ENCODE measurements at regions not wholly inside any gene's neighbourhood (a gene's known extent, or its start where the extent isn't known, plus 50 kb on each side); places are given as distances from the start of the nearest gene placed in this dataset.

DNA sequence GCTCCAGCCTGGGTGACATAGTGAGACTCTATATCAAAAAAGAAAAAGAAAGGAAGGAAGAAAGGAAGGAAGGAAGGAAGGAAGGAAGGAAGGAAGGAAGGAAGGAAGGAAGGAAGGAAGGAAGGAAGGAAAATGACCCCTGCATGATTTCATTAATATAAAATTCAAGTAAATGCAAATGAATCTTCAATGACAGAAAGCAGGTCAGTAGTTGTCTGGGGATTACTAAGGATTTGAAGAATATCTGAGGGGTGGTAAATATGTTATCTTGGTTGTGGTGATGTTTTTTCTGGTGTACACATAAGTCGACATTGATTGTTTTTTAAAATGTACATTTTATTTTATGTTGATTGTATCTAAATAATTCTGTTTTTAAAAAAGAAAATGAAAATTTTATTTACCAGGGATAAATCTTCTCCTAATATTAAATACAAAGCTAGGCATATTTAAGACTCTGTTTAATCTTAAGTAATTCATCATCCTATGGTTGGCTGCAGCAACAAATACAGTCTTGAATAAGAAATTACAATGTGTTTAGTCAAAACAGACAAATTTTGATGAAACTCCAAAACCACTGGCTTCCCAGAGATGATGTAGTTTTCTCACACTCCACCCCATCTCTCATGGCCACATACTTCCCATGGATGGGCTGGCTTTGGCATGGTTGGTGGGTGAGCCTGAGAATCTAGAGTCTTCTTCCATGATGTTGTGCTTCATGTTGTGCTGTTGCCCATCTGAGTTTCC lies 314.7 kb upstream of the REG3G start:
- Histone ChIP-seq H3K27me3 (no peaks in the 10 kb centered on the region), H3K27ac (no peak overlapping the region), H3K4me3 (no peak overlapping the region), H3K36me3 (no peaks in the 10 kb centered on the region), H3K9me3 (peaks cover 0 to 3% of the 10 kb centered on the region in 2 donors), H3K4me1 (no peaks in the 10 kb centered on the region)
- DNase-seq (ENCODE audit: low spot score) = no peak
- TF ChIP-seq, protein P1, sequence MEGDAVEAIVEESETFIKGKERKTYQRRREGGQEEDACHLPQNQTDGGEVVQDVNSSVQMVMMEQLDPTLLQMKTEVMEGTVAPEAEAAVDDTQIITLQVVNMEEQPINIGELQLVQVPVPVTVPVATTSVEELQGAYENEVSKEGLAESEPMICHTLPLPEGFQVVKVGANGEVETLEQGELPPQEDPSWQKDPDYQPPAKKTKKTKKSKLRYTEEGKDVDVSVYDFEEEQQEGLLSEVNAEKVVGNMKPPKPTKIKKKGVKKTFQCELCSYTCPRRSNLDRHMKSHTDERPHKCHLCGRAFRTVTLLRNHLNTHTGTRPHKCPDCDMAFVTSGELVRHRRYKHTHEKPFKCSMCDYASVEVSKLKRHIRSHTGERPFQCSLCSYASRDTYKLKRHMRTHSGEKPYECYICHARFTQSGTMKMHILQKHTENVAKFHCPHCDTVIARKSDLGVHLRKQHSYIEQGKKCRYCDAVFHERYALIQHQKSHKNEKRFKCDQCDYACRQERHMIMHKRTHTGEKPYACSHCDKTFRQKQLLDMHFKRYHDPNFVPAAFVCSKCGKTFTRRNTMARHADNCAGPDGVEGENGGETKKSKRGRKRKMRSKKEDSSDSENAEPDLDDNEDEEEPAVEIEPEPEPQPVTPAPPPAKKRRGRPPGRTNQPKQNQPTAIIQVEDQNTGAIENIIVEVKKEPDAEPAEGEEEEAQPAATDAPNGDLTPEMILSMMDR (IDR thresholded peaks at IDR 0.05) = no peak

DNA sequence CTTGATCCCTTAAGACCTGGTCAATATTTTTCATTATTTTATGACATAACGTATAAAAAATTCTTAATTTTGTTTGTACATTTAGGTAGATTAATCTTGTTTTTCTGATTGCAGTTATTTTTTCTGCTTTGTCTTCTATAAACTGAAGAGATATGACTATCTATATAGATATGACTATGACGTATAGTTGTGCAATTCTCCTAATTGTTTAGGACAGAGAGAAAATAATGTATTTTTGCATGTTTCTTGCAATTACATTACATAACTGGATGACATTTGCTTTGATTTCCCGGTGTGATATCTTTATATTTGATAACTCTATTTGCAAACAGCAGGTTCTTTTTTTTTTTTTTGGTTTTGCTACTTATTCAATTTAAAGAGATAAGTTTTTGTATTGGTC lies 310.2 kb upstream of the REG3G start:
- H3K27me3 ChIP-seq = no peaks in the 10 kb centered on the region

DNA sequence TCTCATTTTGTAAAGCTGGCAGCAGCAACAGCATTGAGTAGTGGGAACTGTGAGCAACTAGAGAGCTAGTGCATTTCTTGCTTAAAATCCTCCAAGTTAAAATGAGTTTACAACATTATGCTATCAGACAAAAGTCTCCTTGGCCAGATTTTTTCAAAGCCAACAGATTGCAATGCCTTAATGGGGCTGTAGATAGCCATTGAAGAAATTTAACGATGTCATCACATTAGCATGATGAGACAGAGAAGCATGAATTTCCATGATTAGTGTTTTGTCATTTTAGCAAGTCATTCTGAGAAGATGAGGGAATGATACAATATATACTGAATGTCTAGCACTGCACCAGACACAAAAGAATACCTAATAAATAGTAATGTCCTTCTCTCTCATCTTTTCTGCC lies 307.5 kb upstream of the REG3G start:
- DNase-seq (ENCODE audit: low spot score) = no peak
- Histone ChIP-seq H3K4me1 (no peaks in the 10 kb centered on the region), H3K9me3 (peaks cover 0 to 3% of the 10 kb centered on the region in 2 donors), H3K4me3 (no peak overlapping the region), H3K27me3 (no peaks in the 10 kb centered on the region), H3K36me3 (no peaks in the 10 kb centered on the region), H3K27ac (no peak overlapping the region)
- TF ChIP-seq, protein P1 (IDR thresholded peaks at IDR 0.05) = no peak

More for the DNA sequence above, 310.2 kb upstream of the REG3G start:
- no peak for DNase-seq (ENCODE audit: low spot score)
- Histone ChIP-seq H3K27ac (no peak overlapping the region), H3K4me1 (no peaks in the 10 kb centered on the region), H3K36me3 (no peaks in the 10 kb centered on the region), H3K9me3 (peaks cover 0 to 3% of the 10 kb centered on the region in 2 donors), H3K4me3 (no peak overlapping the region)
- TF ChIP-seq, protein P1 (IDR thresholded peaks at IDR 0.05) = no peak

DNA sequence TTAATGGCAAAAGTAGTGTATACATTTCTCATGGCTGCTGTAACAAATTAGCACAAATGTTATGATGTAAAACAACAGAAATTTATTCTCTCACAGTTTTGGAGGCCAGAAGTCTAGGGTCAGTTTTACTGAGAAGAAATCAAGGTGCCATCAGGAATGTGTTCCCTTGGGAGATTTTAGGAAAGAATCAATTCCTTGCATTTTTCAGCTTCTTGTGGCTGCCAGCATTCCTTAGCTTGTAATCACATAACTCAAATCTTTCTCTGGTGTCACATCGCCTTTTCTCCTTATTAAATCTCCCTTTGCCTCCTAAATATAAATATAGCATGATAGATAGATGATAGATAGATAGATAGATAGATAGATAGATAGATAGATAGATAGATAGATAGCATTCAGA lies 307.0 kb upstream of the REG3G start:
- no peak overlapping the region for H3K27ac ChIP-seq
- no peak for DNase-seq (ENCODE audit: low spot score)
- no peak overlapping the region for H3K4me3 ChIP-seq
- H3K9me3 ChIP-seq = peaks cover 0 to 3% of the 10 kb centered on the region in 2 donors
- TF ChIP-seq, protein P1 (IDR thresholded peaks at IDR 0.05) = no peak
- no peaks in the 10 kb centered on the region for H3K4me1 ChIP-seq
- H3K36me3 ChIP-seq = no peaks in the 10 kb centered on the region
- no peaks in the 10 kb centered on the region for H3K27me3 ChIP-seq

DNA sequence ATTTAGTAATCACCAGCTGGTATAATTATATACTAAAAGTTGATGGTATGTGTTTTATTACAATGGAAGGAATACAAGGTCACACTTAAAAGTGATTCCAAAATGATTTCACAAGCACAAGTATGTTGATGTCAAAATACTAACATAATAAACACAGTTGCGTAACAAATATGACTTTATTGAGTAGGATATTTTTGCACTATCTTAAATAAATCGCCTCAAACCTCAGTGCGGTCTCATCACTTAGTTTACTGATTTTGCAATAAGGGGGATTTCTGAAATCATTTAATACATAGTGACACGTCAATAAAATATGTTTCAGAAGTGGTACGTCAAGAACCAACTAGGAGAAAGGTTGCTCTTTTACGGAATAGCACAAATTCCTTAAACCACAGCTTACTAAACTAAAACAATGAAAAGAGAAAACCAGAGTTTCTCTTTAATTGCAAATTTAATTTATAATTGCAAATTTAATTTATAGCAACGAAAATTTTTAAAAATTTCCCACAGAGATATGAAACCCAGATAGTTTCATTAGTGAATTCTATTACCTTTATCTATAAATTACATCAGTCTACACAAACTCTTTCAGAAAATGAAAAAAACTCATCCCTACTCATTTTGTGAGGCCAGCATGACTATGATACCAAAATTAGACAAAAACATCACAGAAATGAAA lies 304.0 kb upstream of the REG3G start:
- Histone ChIP-seq H3K27ac (no peak overlapping the region), H3K9me3 (no peaks in the 10 kb centered on the region), H3K4me1 (no peaks in the 10 kb centered on the region), H3K27me3 (no peaks in the 10 kb centered on the region), H3K36me3 (no peaks in the 10 kb centered on the region), H3K4me3 (no peak overlapping the region)
- TF ChIP-seq, protein P1 (IDR thresholded peaks at IDR 0.05) = no peak
- no peak for DNase-seq (ENCODE audit: low spot score)

All from right atrium auricular region (tissue), 2 donors.